ENCODE measurements at regions not wholly inside any gene's neighbourhood (a gene's known extent, or its start where the extent isn't known, plus 50 kb on each side); places are given as distances from the start of the nearest gene placed in this dataset.
"Not testable (repeated sequence)": the region's sequence is repeated elsewhere in the genome, so short reads cannot be mapped to it uniquely, and the experiment has no call there.

- not testable (repeated sequence) for H4K8ac ChIP-seq (ENCODE audit: low read length); H3K9ac ChIP-seq (ENCODE audit: low read length); H4K91ac ChIP-seq (ENCODE audit: low read length); H3K4ac ChIP-seq (ENCODE audit: low read depth in 1 of 2, low read length in 2 of 2); H3K18ac ChIP-seq (ENCODE audit: low read depth in 1 of 2, low read length in 2 of 2); H3K4me3 ChIP-seq (ENCODE audit: insufficient read depth in 1 of 2, low read depth in 1 of 2, low read length in 2 of 2); H3K9me3 ChIP-seq (ENCODE audit: control insufficient read depth, low read length); H2BK12ac ChIP-seq (ENCODE audit: low read length in 2 of 2); H3K23ac ChIP-seq (ENCODE audit: low read length in 2 of 2); H3K4me2 ChIP-seq (ENCODE audit: low read length, poor library complexity, severe bottlenecking); H3K27me3 ChIP-seq (ENCODE audit: control insufficient read depth in 1 of 2, insufficient read depth in 1 of 2, low read length in 2 of 2); H2BK15ac ChIP-seq (ENCODE audit: low read depth, poor library complexity, severe bottlenecking); H3K4me1 ChIP-seq (ENCODE audit: control insufficient read depth, insufficient read depth, low read depth, low read length); H2AK5ac ChIP-seq (ENCODE audit: low read length, severe bottlenecking); H2AFZ ChIP-seq (ENCODE audit: low read depth, low read length); H2BK5ac ChIP-seq (ENCODE audit: low read depth, low read length, poor library complexity, severe bottlenecking); H3K14ac ChIP-seq (ENCODE audit: low read length in 2 of 2); H3K27ac ChIP-seq (ENCODE audit: low read length, poor library complexity, severe bottlenecking); H3K79me1 ChIP-seq (replicated peaks; ENCODE audit: low read length, poor library complexity, severe bottlenecking); H2BK120ac ChIP-seq (ENCODE audit: low read depth, low read length); H3K36me3 ChIP-seq (ENCODE audit: control insufficient read depth in 1 of 2, insufficient read depth in 2 of 2, low read depth in 1 of 2, low read length in 2 of 2); DNase-seq
- no CpG with 5 or more reads among the region's 3 CpGs for WGBS
These were observed 180.0 kb upstream of the PLGLB2 start for GRCh38 chr2:87567912-87568311.

DNA sequence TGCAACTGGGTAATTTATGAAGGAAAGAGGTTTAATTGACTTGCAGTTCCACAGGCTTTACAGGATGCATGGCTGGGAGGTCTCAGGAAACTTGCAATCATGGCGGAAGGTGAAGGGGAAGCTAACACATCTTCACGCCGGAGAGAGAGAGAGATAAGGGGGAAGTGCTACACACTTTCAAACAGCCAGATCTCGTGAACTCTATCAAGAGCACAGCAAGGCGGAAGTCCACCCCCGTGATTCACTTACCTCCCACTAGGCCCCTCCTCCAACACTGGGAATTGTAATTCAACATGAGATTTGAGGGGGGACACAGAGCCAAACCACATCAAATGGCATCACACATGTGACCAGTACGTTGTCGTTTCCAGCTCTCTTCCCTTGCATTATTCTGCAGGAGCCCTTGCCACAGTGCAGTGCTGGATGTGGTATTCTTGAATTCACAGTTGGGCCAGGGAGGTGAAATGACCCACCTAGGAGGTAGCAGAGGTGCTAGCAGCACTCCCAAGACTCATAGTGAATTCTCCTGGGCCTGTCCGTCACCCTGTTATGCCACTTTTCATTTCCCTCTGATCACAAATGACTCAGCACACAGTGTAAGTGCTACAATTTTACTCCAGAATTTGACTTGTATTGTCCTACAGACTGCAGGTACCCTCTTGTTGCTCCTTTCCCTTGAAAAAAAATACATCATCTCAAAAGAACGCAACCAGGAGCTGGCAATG is 179.2 kb upstream of the PLGLB2 start:
- H3K9ac ChIP-seq (ENCODE audit: low read length); H3K23ac ChIP-seq (ENCODE audit: low read length in 2 of 2); H3K27me3 ChIP-seq (ENCODE audit: control insufficient read depth in 1 of 2, insufficient read depth in 1 of 2, low read length in 2 of 2); H2BK5ac ChIP-seq (ENCODE audit: low read depth, low read length, poor library complexity, severe bottlenecking); H3K79me1 ChIP-seq (replicated peaks; ENCODE audit: low read length, poor library complexity, severe bottlenecking); H2BK120ac ChIP-seq (ENCODE audit: low read depth, low read length); H3K4ac ChIP-seq (ENCODE audit: low read depth in 1 of 2, low read length in 2 of 2); H2AFZ ChIP-seq (ENCODE audit: low read depth, low read length); H3K36me3 ChIP-seq (ENCODE audit: control insufficient read depth in 1 of 2, insufficient read depth in 2 of 2, low read depth in 1 of 2, low read length in 2 of 2); H3K14ac ChIP-seq (ENCODE audit: low read length in 2 of 2); H4K91ac ChIP-seq (ENCODE audit: low read length); H3K9me3 ChIP-seq (ENCODE audit: control insufficient read depth, low read length); H3K4me1 ChIP-seq (ENCODE audit: control insufficient read depth, insufficient read depth, low read depth, low read length); H2BK15ac ChIP-seq (ENCODE audit: low read depth, poor library complexity, severe bottlenecking); H2AK5ac ChIP-seq (ENCODE audit: low read length, severe bottlenecking); H3K18ac ChIP-seq (ENCODE audit: low read depth in 1 of 2, low read length in 2 of 2); H2BK12ac ChIP-seq (ENCODE audit: low read length in 2 of 2); H4K8ac ChIP-seq (ENCODE audit: low read length); H3K4me3 ChIP-seq (ENCODE audit: insufficient read depth in 1 of 2, low read depth in 1 of 2, low read length in 2 of 2); DNase-seq; H3K4me2 ChIP-seq (ENCODE audit: low read length, poor library complexity, severe bottlenecking); H3K27ac ChIP-seq (ENCODE audit: low read length, poor library complexity, severe bottlenecking): not testable (repeated sequence)
- WGBS = 100% methylated on average over 1 of the region's 10 CpGs

GRCh38 chr2:87569689-87570397 is 178.0 kb upstream of the PLGLB2 start:
- not testable (repeated sequence) for H3K14ac ChIP-seq (ENCODE audit: low read length in 2 of 2); H2BK120ac ChIP-seq (ENCODE audit: low read depth, low read length); H3K36me3 ChIP-seq (ENCODE audit: control insufficient read depth in 1 of 2, insufficient read depth in 2 of 2, low read depth in 1 of 2, low read length in 2 of 2); H3K27me3 ChIP-seq (ENCODE audit: control insufficient read depth in 1 of 2, insufficient read depth in 1 of 2, low read length in 2 of 2); H2BK5ac ChIP-seq (ENCODE audit: low read depth, low read length, poor library complexity, severe bottlenecking); H3K9me3 ChIP-seq (ENCODE audit: control insufficient read depth, low read length); H2AFZ ChIP-seq (ENCODE audit: low read depth, low read length); H3K23ac ChIP-seq (ENCODE audit: low read length in 2 of 2); H3K4me2 ChIP-seq (ENCODE audit: low read length, poor library complexity, severe bottlenecking); H2BK15ac ChIP-seq (ENCODE audit: low read depth, poor library complexity, severe bottlenecking); H3K79me1 ChIP-seq (replicated peaks; ENCODE audit: low read length, poor library complexity, severe bottlenecking); H3K4me3 ChIP-seq (ENCODE audit: insufficient read depth in 1 of 2, low read depth in 1 of 2, low read length in 2 of 2); H4K8ac ChIP-seq (ENCODE audit: low read length); H3K4me1 ChIP-seq (ENCODE audit: control insufficient read depth, insufficient read depth, low read depth, low read length); H3K27ac ChIP-seq (ENCODE audit: low read length, poor library complexity, severe bottlenecking); H4K91ac ChIP-seq (ENCODE audit: low read length); H3K4ac ChIP-seq (ENCODE audit: low read depth in 1 of 2, low read length in 2 of 2); H2BK12ac ChIP-seq (ENCODE audit: low read length in 2 of 2); H3K9ac ChIP-seq (ENCODE audit: low read length); H2AK5ac ChIP-seq (ENCODE audit: low read length, severe bottlenecking); DNase-seq; H3K18ac ChIP-seq (ENCODE audit: low read depth in 1 of 2, low read length in 2 of 2)
- 97% methylated on average over 3 of the region's 11 CpGs for WGBS

DNA sequence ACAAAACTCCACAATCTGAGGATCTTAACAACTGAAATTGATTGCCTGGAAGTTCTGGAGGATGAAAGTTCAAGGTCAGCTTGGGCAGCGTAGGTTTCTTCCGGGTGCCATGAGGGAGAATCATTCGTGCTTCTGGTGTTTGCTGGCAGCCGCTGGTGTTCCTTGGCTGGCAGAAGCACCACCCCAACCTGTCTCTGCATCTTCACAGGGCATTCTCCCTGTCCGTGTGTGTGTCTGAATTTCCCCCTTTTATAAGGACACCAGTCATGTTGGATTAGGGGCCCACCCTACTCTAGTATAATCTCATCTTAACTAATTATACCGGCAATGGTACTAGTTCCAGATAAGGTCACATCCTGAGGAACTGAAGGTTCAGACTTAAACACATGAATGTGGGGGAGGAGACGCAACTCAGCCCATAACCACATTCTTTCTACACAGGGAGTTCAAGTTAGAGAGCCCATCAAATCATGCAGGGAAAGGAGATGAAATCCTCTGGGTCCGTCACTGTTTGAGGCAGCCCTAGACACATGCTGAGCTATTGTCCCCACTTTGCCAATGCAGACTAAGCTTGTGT is 175.9 kb upstream of the PLGLB2 start:
- not testable (repeated sequence) for H3K18ac ChIP-seq (ENCODE audit: low read depth in 1 of 2, low read length in 2 of 2); H3K4me3 ChIP-seq (ENCODE audit: insufficient read depth in 1 of 2, low read depth in 1 of 2, low read length in 2 of 2); H3K36me3 ChIP-seq (ENCODE audit: control insufficient read depth in 1 of 2, insufficient read depth in 2 of 2, low read depth in 1 of 2, low read length in 2 of 2); H3K14ac ChIP-seq (ENCODE audit: low read length in 2 of 2); H3K27ac ChIP-seq (ENCODE audit: low read length, poor library complexity, severe bottlenecking); H3K27me3 ChIP-seq (ENCODE audit: control insufficient read depth in 1 of 2, insufficient read depth in 1 of 2, low read length in 2 of 2); H2AFZ ChIP-seq (ENCODE audit: low read depth, low read length); H4K8ac ChIP-seq (ENCODE audit: low read length); H3K9me3 ChIP-seq (ENCODE audit: control insufficient read depth, low read length); H2BK15ac ChIP-seq (ENCODE audit: low read depth, poor library complexity, severe bottlenecking); H2AK5ac ChIP-seq (ENCODE audit: low read length, severe bottlenecking); H3K79me1 ChIP-seq (replicated peaks; ENCODE audit: low read length, poor library complexity, severe bottlenecking); H2BK12ac ChIP-seq (ENCODE audit: low read length in 2 of 2); H3K23ac ChIP-seq (ENCODE audit: low read length in 2 of 2); H4K91ac ChIP-seq (ENCODE audit: low read length); DNase-seq; H3K4me1 ChIP-seq (ENCODE audit: control insufficient read depth, insufficient read depth, low read depth, low read length); H3K4ac ChIP-seq (ENCODE audit: low read depth in 1 of 2, low read length in 2 of 2); H2BK120ac ChIP-seq (ENCODE audit: low read depth, low read length); H3K9ac ChIP-seq (ENCODE audit: low read length); H2BK5ac ChIP-seq (ENCODE audit: low read depth, low read length, poor library complexity, severe bottlenecking); H3K4me2 ChIP-seq (ENCODE audit: low read length, poor library complexity, severe bottlenecking)
- no CpG with 5 or more reads among the region's 8 CpGs for WGBS

Measured in mesenchymal stem cell (in vitro differentiated cells and primary cell).